ENCODE measurements at regions not wholly inside any gene's neighbourhood (a gene's known extent, or its start where the extent isn't known, plus 50 kb on each side); places are given as distances from the start of the nearest gene placed in this dataset.

- TF ChIP-seq CTCF (IDR thresholded peaks at IDR 0.05) (no peak), POLR2A (IDR thresholded peaks at IDR 0.05) (no peak)
These were observed 112.8 kb upstream of the BOD1 start for GRCh38 chr5:173729079-173729765.

Data from body of pancreas (tissue), 4 donors.